ENCODE measurements at regions not wholly inside any gene's neighbourhood (a gene's known extent, or its start where the extent isn't known, plus 50 kb on each side); places are given as distances from the start of the nearest gene placed in this dataset.

- Histone ChIP-seq H3K36me3 (ENCODE audit: insufficient read depth, low read length) (no peaks in the 10 kb centered on the region), H3K79me2 (ENCODE audit: insufficient read depth, low read depth, low read length) (no peaks in the 10 kb centered on the region), H2AFZ (ENCODE audit: low read length) (no peak overlapping the region), H3K9me3 (ENCODE audit: low read length) (no peaks in the 10 kb centered on the region), H3K4me2 (ENCODE audit: low read length) (no peak overlapping the region), H3K27ac (ENCODE audit: low read depth, low read length, poor library complexity, severe bottlenecking) (no peak overlapping the region), H3K4me1 (ENCODE audit: insufficient read depth, low read length, poor library complexity, severe bottlenecking) (no peaks in the 10 kb centered on the region), H3K9me2 (ENCODE audit: insufficient read depth, low read length) (no peaks in the 10 kb centered on the region), H3K4me3 (ENCODE audit: low read depth, low read length, poor library complexity, severe bottlenecking) (no peak overlapping the region), H4K20me1 (ENCODE audit: insufficient read depth, low read length) (no peaks in the 10 kb centered on the region)
- no peak for DNase-seq (ENCODE audit: low spot score)
- no TSS peak for BruUV-seq (replicated peaks)
- POLR2A ChIA-PET, result no interaction called here
- CTCF ChIA-PET (ENCODE audit: unreplicated experiment), result no interaction called here
- intact Hi-C loops (cut with micrococcal nuclease; ENCODE audit: unreplicated experiment), result no loop called here
- TF ChIP-seq EZH2phosphoT487 (IDR thresholded peaks at IDR 0.05; ENCODE audit: borderline replicate concordance, low read depth, low read length) (no peak), CTCF (conservative IDR thresholded peaks at IDR 0.05; ENCODE audit: low read length) (no peak)
Observed at GRCh38 chr3:189502256-189502655, 128.9 kb upstream of the TP63 start.

GRCh38 chr3:189502676-189503257 lies 128.4 kb upstream of the TP63 start:
- intact Hi-C loops (cut with micrococcal nuclease; ENCODE audit: unreplicated experiment), result no loop called here
- ChIA-PET CTCF (ENCODE audit: unreplicated experiment) (no interaction called here), POLR2A (interaction anchor here (0.7 to 0.8 kb wide), 2 partner anchors 583 to 1381 kb away, joined by 3 read pairs; no protein-coding TSS in a partner anchor)
- Histone ChIP-seq H3K27ac (ENCODE audit: low read depth, low read length, poor library complexity, severe bottlenecking) (no peak overlapping the region), H3K36me3 (ENCODE audit: insufficient read depth, low read length) (no peaks in the 10 kb centered on the region), H3K4me3 (ENCODE audit: low read depth, low read length, poor library complexity, severe bottlenecking) (no peak overlapping the region), H3K79me2 (ENCODE audit: insufficient read depth, low read depth, low read length) (no peaks in the 10 kb centered on the region), H3K9me2 (ENCODE audit: insufficient read depth, low read length) (no peaks in the 10 kb centered on the region), H2AFZ (ENCODE audit: low read length) (no peak overlapping the region), H4K20me1 (ENCODE audit: insufficient read depth, low read length) (no peaks in the 10 kb centered on the region), H3K9me3 (ENCODE audit: low read length) (no peaks in the 10 kb centered on the region), H3K4me2 (ENCODE audit: low read length) (no peak overlapping the region), H3K4me1 (ENCODE audit: insufficient read depth, low read length, poor library complexity, severe bottlenecking) (no peaks in the 10 kb centered on the region)
- no peak for TF ChIP-seq EZH2phosphoT487 (IDR thresholded peaks at IDR 0.05; ENCODE audit: borderline replicate concordance, low read depth, low read length)
- TF ChIP-seq CTCF (conservative IDR thresholded peaks at IDR 0.05; ENCODE audit: low read length), result no peak
- no peak for DNase-seq (ENCODE audit: low spot score)
- BruUV-seq (replicated peaks), result no TSS peak

GRCh38 chr3:189507856-189508255 lies 123.3 kb upstream of the TP63 start:
- Histone ChIP-seq H3K9me2 (ENCODE audit: insufficient read depth, low read length) (no peaks in the 10 kb centered on the region), H2AFZ (ENCODE audit: low read length) (no peak overlapping the region), H3K4me2 (ENCODE audit: low read length) (no peak overlapping the region), H3K9me3 (ENCODE audit: low read length) (no peaks in the 10 kb centered on the region), H4K20me1 (ENCODE audit: insufficient read depth, low read length) (no peaks in the 10 kb centered on the region), H3K4me1 (ENCODE audit: insufficient read depth, low read length, poor library complexity, severe bottlenecking) (no peaks in the 10 kb centered on the region), H3K79me2 (ENCODE audit: insufficient read depth, low read depth, low read length) (no peaks in the 10 kb centered on the region), H3K36me3 (ENCODE audit: insufficient read depth, low read length) (no peaks in the 10 kb centered on the region), H3K27ac (ENCODE audit: low read depth, low read length, poor library complexity, severe bottlenecking) (no peak overlapping the region), H3K4me3 (ENCODE audit: low read depth, low read length, poor library complexity, severe bottlenecking) (no peak overlapping the region)
- ChIA-PET CTCF (ENCODE audit: unreplicated experiment) (no interaction called here), POLR2A (interaction anchor here (1.6 kb wide), 2 partner anchors 10 to 20 kb away, joined by 4 to 6 read pairs; no protein-coding TSS in a partner anchor)
- intact Hi-C loops (cut with micrococcal nuclease; ENCODE audit: unreplicated experiment), result no loop called here
- TF ChIP-seq CTCF (conservative IDR thresholded peaks at IDR 0.05; ENCODE audit: low read length), result no peak
- TF ChIP-seq EZH2phosphoT487 (IDR thresholded peaks at IDR 0.05; ENCODE audit: borderline replicate concordance, low read depth, low read length), result no peak
- BruUV-seq (replicated peaks), result no TSS peak
- DNase-seq (ENCODE audit: low spot score), result no peak

Data from OCI-LY7 (cell line).